Hepatocyte (in vitro differentiated cells): ENCODE measurements at regions not wholly inside any gene's neighbourhood (a gene's known extent, or its start where the extent isn't known, plus 50 kb on each side); places are given as distances from the start of the nearest gene placed in this dataset.

Source experiments
- CTCF ChIP-seq: fragments of 200-600 bp; sonication (generic); IDR thresholded peaks from 2 replicates; pipeline ENCODE4 v1.5.1; 2016; ENCODE audit warnings: antibody characterized with exemption, mild to moderate bottlenecking; ENCODE audit not compliant: poor library complexity
- EZH2phosphoT487 ChIP-seq: fragments of 200-600 bp; sonication (generic); IDR thresholded peaks from one replicate; pipeline ENCODE4 v1.6.1; 2018; ENCODE audit warnings: antibody characterized with exemption, mild to moderate bottlenecking, low read depth, moderate library complexity; ENCODE audit not compliant: unreplicated experiment, severe bottlenecking

- TF ChIP-seq EZH2phosphoT487 (no peak), CTCF (no peak)
These were observed 61.2 kb upstream of the SIRPA start for GRCh38 chr20:1833728-1834726.
